Panc1 (cell line): ENCODE measurements at regions not wholly inside any gene's neighbourhood (a gene's known extent, or its start where the extent isn't known, plus 50 kb on each side); places are given as distances from the start of the nearest gene placed in this dataset.

ENCODE experiments used
- CTCF ChIP-seq: fragments of 450-650 bp; IDR thresholded peaks from 2 replicates; pipeline ENCODE4 v1.5.1; 2017; ENCODE audit warnings: mild to moderate bottlenecking
- POLR2AphosphoS5 ChIP-seq: IDR thresholded peaks from 2 replicates; pipeline ENCODE4 v1.6.1; 2012; ENCODE audit warnings: mild to moderate bottlenecking, low read depth, low read length, moderate library complexity

- TF ChIP-seq POLR2AphosphoS5 (no peak), CTCF (no peak)
Observed at GRCh38 chrX:7286168-7286837, 138.3 kb upstream of the PUDP start.
